IPS-NIHi7 (cell line): ENCODE measurements at regions not wholly inside any gene's neighbourhood (a gene's known extent, or its start where the extent isn't known, plus 50 kb on each side); places are given as distances from the start of the nearest gene placed in this dataset.
"Not testable (repeated sequence)": the region's sequence is repeated elsewhere in the genome, so short reads cannot be mapped to it uniquely, and the experiment has no call there.

Experiments
- DNase-seq: peaks from one replicate; pipeline ENCODE4 v3.0.0; 2012; ENCODE audit warnings: mixed read lengths; ENCODE audit errors: extremely low spot score

DNA sequence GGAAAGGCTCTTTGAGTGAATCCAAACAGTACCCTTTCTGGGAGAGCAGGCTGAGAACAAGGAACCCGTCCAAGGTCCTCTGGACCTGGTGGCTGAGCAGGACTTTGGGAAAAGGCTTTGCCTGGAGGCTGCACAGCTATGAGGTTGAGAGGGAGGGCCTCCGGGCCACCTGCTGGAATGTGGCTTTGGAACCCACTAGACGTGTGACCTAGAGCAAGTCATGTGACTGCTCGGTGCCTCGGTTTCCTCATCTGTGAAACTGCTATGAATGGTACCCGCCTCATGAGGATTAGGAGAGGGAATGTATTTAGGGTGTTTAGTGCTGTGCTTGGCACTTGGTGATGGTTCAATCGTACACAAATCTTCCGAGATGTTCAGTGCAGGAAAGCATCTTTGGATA lies 50.4 kb downstream of the HAPSTR1 start:
- DNase-seq, result no peak

- no peak for DNase-seq
Measured at GRCh38 chr16:9144106-9144505, 52.7 kb downstream of the HAPSTR1 start.

DNA sequence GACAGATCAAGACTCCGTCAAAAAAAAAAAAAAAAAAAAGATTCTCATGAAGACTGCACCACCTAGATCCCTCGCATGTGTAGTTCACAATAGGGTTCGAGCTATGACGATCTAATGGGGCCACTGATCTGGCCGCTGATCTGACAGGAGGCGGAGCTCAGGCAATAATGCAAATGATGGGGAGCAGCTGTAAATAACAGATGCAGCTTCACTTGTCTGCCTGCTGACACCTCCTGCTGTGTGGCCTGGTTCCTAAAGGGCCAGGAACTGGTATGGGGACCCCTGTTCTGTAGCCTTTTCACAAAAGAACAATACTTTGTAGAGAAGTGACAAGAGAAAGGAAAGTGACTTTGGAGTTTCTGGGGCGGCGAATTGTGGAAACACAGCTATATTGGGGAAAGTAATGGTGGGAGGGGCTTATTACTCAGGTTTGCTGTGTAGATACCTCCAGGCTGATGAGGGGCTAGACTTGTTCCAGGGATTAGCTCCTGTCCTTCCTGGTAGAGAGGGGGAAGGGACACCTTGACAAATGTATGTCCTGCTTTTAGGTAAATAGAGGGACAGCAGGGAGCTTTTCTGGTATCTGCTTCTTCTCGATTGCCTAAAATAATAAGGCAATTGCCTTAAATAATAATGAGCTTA lies 57.1 kb downstream of the HAPSTR1 start:
- no peak for DNase-seq

DNA sequence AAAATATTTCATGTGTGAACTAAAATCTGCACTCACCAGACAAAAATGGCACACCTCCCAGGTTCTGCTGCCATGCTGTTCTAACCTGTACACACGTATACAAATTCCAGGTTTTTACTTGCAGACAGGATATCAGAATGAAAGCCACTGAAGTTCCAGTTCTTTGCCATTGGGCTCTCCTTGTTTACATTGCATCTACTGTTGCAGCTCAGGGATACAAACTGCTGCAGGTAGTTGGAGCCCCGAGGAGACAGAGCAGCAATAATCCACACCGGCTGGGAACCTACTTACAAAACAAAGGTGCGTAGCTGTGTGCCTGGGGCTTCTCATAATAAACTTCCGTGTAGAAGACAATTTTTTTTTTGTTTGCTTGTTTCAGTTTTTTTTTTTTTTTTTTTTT lies 59.6 kb downstream of the HAPSTR1 start:
- no peak for DNase-seq

DNA sequence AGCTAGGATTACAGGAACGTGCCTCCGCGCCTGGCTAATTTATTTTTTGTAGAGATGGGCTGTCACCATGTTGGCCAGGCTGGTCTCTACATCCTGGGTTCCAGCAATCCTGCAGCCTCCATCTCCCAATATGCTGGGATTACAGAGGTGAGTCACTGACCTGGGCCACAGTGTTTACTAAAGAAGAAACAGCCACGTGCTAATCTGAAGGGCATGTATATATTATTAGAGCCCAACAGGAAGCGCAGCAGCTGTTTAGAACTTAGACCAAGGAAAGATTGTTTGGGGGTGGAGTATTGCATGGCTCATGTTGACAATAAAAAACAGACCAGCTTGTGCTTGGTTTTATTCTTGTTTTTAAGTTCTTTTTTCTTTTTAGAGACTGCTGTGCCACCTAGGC lies 60.2 kb downstream of the HAPSTR1 start:
- DNase-seq, result no peak

- DNase-seq, result no peak
Measured at GRCh38 chr16:9152649-9153501, 61.4 kb downstream of the HAPSTR1 start.

DNA sequence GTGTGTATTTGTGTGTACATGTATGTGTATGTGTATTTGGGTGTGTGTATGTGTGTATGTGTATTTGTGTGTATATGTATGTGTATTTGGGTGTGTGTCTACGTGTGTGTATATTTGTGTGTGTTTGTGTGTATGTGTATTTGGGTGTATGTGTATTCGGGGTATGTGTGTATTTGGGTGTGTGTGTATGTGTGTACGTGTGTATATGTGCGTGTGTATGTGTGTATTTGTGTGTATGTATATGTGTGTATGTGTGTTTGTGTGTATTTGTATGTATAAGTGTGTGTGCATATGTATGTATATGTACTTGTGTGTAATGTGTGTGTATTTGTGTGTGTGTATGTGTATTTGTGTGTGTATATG lies 62.0 kb downstream of the HAPSTR1 start:
- DNase-seq, result no peak

- no peak for DNase-seq
Measured at GRCh38 chr16:9154567-9155410, 63.3 kb downstream of the HAPSTR1 start.

- no peak for DNase-seq
Measured at GRCh38 chr16:9155871-9156270, 64.4 kb downstream of the HAPSTR1 start.

DNA sequence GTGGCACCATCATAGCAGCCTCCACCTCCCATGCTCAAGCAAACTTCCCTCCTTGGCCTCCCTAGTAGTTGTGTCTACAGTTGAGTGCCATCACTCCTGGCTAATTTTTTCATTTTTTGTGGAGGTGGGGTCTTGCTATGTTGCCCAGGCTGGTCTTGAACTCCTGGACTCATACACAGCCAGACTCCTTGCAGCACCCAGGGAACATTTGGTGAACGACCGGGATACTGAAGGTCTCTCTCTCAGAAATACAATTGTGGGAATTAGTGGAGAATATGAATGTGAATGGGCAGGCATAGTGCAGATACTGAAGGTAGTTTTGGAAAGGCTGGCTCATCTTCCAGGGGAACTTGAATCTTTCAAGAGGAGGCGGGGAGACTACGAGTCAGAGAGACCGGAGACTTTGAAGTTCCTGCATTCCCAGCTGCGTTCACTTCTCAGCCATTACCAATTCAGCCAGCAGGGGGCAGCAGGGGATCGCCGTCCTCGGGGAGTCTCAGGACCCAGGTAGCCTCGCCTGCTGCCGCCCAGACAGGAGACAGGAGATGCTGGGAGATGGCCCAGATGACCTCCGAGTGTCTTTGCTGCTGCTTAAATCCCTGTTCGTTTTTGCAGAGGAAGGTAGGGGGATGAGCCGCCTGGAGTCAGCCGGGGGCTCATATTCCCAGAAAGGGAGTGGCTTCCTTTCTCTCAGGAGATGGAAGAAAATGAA lies 68.6 kb downstream of the HAPSTR1 start:
- peak; percentile 85 for DNase-seq

GRCh38 chr16:9160551-9160911 lies 69.1 kb downstream of the HAPSTR1 start:
- no peak for DNase-seq

GRCh38 chr16:9165681-9166080 lies 74.2 kb downstream of the HAPSTR1 start:
- DNase-seq, result no peak

DNA sequence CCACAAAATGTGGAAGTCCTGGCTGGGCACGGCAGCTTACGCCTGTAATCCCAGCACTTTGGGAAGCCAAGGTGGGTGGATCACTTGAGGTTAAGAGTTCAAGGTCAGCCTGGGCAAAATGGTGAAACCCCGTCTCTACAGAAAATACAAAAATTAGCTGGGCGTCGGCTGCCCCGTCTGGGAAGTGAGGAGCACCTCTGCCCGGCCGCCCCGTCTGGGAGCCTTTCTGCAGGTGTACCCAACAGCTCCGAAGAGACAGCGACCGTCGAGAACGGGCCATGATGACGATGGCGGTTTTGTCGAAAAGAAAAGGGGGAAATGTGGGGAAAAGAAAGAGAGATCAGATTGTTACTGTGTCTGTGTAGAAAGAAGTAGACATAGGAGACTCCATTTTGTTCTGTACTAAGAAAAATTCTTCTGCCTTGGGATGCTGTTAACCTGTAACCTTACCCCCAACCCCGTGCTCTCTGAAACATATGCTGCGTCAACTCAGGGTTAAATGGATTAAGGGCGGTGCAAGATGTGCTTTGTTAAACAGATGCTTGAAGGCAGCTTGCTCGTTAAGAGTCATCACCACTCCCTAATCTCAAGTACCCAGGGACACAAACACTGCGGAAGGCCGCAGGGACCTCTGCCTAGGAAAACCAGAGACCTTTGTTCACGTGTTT lies 75.0 kb downstream of the HAPSTR1 start:
- not testable (repeated sequence) for DNase-seq

DNA sequence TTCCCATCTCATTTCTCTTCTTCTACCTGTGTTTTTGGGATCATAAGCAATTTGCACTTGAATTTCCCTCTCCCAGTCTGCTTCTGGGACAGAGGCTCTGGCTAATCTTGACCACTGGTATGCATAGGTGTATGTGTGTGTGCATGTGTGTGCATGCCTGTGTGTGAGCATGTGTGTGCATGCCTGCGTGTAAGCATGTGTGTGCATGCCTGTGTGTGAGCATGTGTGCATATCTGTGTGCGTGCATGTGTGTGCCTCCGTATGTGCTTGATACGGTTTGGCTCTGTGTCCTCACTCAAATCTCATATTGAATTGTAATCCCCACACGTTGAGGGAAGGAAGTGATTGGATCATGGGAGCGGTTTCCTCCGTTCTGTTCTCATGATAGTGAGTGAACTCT lies 77.7 kb downstream of the HAPSTR1 start:
- DNase-seq, result no peak

DNA sequence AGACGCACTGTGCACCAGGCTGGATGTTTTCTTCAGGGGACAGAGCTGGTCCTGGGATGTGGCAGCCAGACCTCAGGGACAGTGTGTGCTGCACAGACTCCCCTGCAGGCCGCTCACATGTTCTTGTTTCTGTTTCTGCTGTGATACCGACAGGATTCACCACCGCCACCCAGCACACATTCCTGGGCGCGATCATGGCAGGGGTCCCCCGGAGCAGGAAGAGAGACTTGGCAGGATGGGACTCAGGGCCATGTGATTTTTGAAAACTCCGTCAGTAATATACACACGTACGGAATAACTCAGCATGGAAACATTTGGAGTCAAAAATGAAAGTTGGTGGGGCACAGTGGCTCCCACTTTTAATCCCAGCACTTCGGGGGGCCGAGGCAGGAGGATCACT lies 79.0 kb downstream of the HAPSTR1 start:
- DNase-seq, result no peak

DNA sequence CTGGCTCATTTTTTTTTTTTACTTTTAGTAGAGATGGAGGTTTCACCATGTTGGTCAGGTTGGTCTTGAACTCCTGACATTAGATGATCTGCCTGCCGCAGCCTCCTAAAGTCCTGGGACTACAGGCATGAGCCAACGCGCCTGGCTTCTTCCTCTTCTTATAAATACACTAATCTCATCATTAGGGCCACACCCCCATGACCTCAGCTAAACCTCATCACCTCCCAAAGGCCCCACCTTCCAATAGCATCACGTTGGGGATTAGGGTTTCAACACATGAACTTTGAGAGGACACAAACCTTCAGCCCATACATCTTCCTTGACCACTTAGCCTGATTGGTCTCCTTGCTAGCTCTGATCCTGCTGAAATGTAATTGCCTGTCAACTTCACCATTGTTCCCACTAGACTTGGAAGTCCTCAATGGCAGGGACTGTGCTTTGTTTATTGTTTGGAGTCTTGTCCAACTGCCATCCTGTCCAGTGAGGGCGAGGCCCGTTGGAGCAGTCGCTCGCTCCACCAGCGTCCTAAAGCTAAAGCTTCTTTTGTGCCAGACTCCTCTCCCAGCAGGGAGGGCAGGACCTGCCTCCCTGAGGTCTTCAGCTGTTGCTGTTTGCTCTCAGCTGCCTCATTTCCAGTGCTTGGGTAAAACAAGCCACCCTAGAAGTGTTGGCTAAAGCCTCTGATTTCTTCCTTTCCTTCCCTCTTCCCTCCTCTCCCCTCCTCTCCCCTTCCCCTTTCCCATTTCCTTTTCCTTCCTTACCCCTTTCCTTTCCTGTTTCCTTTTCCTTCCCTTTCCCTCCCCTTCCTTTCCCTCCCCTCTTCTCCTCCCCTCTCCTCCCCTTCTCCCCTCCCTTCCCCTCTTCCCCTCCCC lies 85.3 kb downstream of the HAPSTR1 start:
- DNase-seq, result no peak

DNA sequence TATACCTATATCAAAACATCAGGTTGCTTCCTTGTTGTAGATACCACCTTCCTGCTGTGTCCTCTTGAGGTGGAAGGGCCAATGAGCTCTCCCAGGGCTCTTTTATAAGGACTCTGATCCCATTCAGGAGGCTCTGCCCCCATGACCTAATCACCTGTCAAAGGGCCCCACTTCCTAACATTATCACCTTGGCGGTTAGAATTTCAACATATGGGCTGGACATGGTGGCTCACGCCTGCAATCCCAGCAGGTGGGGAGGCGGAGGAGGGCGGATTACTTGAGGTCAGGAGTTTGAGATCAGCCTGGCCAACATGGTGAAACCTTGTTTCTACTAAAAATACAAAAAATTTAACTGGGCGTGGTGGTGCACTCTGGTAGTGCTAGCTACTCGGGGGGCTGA lies 86.4 kb downstream of the HAPSTR1 start:
- no peak for DNase-seq

GRCh38 chr16:9183682-9184353 lies 92.4 kb downstream of the HAPSTR1 start:
- DNase-seq, result no peak

DNA sequence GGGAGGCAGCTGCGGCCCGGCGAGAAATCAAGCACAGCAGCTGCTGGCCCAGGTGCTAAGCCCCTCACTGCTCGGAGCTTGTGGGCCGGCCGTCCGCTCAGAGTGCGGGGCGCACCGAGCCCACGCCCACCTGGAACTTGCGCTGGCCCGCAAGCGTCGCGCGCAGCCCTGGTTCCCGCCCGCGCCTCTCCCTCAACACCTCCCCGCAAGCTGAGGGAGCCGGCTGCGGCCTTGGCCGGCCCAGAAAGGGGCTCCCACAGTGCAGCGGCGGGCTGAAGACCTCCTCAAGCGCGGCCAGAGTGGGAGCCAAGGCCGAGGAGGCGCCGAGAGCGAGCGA lies 92.9 kb downstream of the HAPSTR1 start:
- no peak for DNase-seq

DNA sequence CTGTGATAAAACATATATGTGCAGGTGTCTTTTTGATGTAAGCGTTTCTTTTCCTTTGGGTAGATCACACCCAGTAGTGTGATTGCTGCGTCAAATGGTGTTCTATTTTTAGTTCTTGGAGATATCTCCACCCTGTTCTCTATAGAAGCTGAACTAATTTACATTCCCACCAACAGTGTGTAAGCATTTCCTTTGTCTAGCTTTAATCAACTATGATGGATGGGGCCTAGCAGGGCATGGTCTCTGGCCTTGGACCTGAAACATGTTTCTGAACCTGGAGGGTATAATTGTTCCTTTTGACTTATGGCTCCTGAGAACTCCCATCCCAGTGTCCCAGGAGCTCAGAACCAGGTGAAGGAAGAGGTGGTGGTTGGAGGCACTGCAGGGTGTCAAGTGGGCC lies 93.9 kb downstream of the HAPSTR1 start:
- no peak for DNase-seq
